HG02623 (cell line): ENCODE measurements at regions not wholly inside any gene's neighbourhood (a gene's known extent, or its start where the extent isn't known, plus 50 kb on each side); places are given as distances from the start of the nearest gene placed in this dataset.
"Not testable (repeated sequence)": the region's sequence is repeated elsewhere in the genome, so short reads cannot be mapped to it uniquely, and the experiment has no call there.

ENCODE experiments used
- ATAC-seq: cut with Tn5 transposase; IDR thresholded peaks from one replicate; pipeline ENCODE4 v1.9.1; 2021; ENCODE audit warnings: moderate library complexity; ENCODE audit not compliant: unreplicated experiment

GRCh38 chr18:10114717-10115463, 201.1 kb downstream of the VAPA start:
- no peak for ATAC-seq

- ATAC-seq, result no peak
These were observed 202.8 kb downstream of the VAPA start for GRCh38 chr18:10116574-10116973.

- ATAC-seq, result no peak
These were observed 205.7 kb downstream of the VAPA start for GRCh38 chr18:10119528-10119927.

GRCh38 chr18:10119991-10120390, 206.2 kb downstream of the VAPA start:
- no peak for ATAC-seq

- ATAC-seq, result no peak
These were observed 206.8 kb downstream of the VAPA start for GRCh38 chr18:10120622-10121021.

GRCh38 chr18:10121028-10121427, 207.2 kb downstream of the VAPA start:
- no peak for ATAC-seq

- no peak for ATAC-seq
These were observed 208.1 kb downstream of the VAPA start for GRCh38 chr18:10121786-10122515.

- no peak for ATAC-seq
These were observed 209.5 kb downstream of the VAPA start for GRCh38 chr18:10122988-10123950.

GRCh38 chr18:10124071-10124470, 210.3 kb downstream of the VAPA start:
- ATAC-seq, result no peak

- ATAC-seq, result no peak
These were observed 210.7 kb downstream of the VAPA start for GRCh38 chr18:10124557-10124956.

- ATAC-seq, result no peak
These were observed 211.2 kb downstream of the VAPA start for GRCh38 chr18:10124967-10125366.

- no peak for ATAC-seq
These were observed 213.9 kb downstream of the VAPA start for GRCh38 chr18:10127729-10128128.

- ATAC-seq, result no peak
These were observed 215.2 kb downstream of the VAPA start for GRCh38 chr18:10128921-10129501.

- ATAC-seq, result no peak
These were observed 216.8 kb downstream of the VAPA start for GRCh38 chr18:10130606-10131005.

- ATAC-seq, result no peak
These were observed 217.3 kb downstream of the VAPA start for GRCh38 chr18:10131081-10131459.

- no peak for ATAC-seq
These were observed 217.9 kb downstream of the VAPA start for GRCh38 chr18:10131460-10132395.

GRCh38 chr18:10133516-10133915, 219.7 kb downstream of the VAPA start:
- no peak for ATAC-seq

- no peak for ATAC-seq
These were observed 220.4 kb downstream of the VAPA start for GRCh38 chr18:10134204-10134603.

GRCh38 chr18:10134749-10135148, 220.9 kb downstream of the VAPA start:
- ATAC-seq, result not testable (repeated sequence)
